B cell (primary cell): ENCODE measurements at regions not wholly inside any gene's neighbourhood (a gene's known extent, or its start where the extent isn't known, plus 50 kb on each side); places are given as distances from the start of the nearest gene placed in this dataset.

Experiments used
- ATAC-seq: fragments of 200-7000 bp; cut with Tn5 transposase; one replicate; pipeline ENCODE4 v1.10.0; 2021; ENCODE audit warnings: low read depth, mild to moderate bottlenecking, moderate number of reproducible peaks, moderate library complexity
- CTCF ChIA-PET: fragments of 350-600 bp; sonication (Branson Sonifier 250); formaldehyde crosslinking; loops from one replicate; lab custom pipeline; 2021; ENCODE audit warnings: antibody characterized with exemption, inconsistent platforms; lab: Charles Lee
- POLR2A ChIA-PET: fragments of 350-600 bp; sonication (Branson Sonifier 250); formaldehyde crosslinking; loops from one replicate; lab custom pipeline; 2021; ENCODE audit warnings: antibody characterized with exemption; lab: Charles Lee
- DNase-seq: peaks from one replicate; pipeline ENCODE4 v3.0.0; 2013
- H2AFZ ChIP-seq: 2 replicates; pipeline ENCODE4 v1.6.1; 2012; ENCODE audit warnings: mild to moderate bottlenecking, low read depth, low read length; ENCODE audit not compliant: insufficient read depth, poor library complexity, severe bottlenecking
- H3K27ac ChIP-seq, 2 donors: 1 replicate in 1 of 2; 2 replicates in 1 of 2; pipeline ENCODE4 v1.5.1; 2012 to 2013; ENCODE audit warnings: low read length in 2 of 2, mild to moderate bottlenecking in 2 of 2, moderate library complexity in 1 of 2
- H3K27me3 ChIP-seq, 4 experiments: fragments of 200-600 bp in 1 of 4; sonication (generic) in 1 of 4; replicated peaks in 1 of 4; 1 replicate in 2 of 4; 2 replicates in 2 of 4; pipeline versions ENCODE4 v1.6.1 to v1.7.0; 2013 to 2016; ENCODE audit warnings: low read length in 3 of 4, mild to moderate bottlenecking in 2 of 4, mixed read lengths in 1 of 4, moderate library complexity in 1 of 4; ENCODE audit not compliant: insufficient read depth in 4 of 4, control insufficient read depth in 3 of 4; ENCODE audit errors: control extremely low read depth in 1 of 4
- H3K36me3 ChIP-seq, 2 experiments: replicated peaks in 1 of 2; 1 replicate in 1 of 2; 2 replicates in 1 of 2; pipeline versions ENCODE4 v1.6.1 to v1.7.1; 2013; ENCODE audit warnings: low read length in 1 of 2; ENCODE audit not compliant: insufficient read depth in 2 of 2, control insufficient read depth in 1 of 2; ENCODE audit errors: control extremely low read depth in 1 of 2, extremely low read depth in 1 of 2
- H3K4me1 ChIP-seq, 2 donors: fragments of 200-600 bp in 1 of 2; sonication (generic) in 1 of 2; 1 replicate in 1 of 2; 2 replicates in 1 of 2; pipeline versions ENCODE4 v1.5.1 to v1.6.1; 2013 to 2017; ENCODE audit warnings: low read length in 2 of 2; ENCODE audit not compliant: control insufficient read depth in 2 of 2, insufficient read depth in 2 of 2
- H3K4me2 ChIP-seq: replicated peaks from 2 replicates; pipeline ENCODE3; 2012; ENCODE audit warnings: mild to moderate bottlenecking, low read depth, low read length; ENCODE audit not compliant: poor library complexity, severe bottlenecking
- H3K4me3 ChIP-seq, 5 experiments: fragments of 200-600 bp in 1 of 5; sonication (generic) in 1 of 5; 1 replicate in 3 of 5; 2 replicates in 2 of 5; pipeline versions ENCODE4 v1.5.1 to v1.7.0; 2011 to 2016; ENCODE audit warnings: low read length in 4 of 5, mild to moderate bottlenecking in 4 of 5, low read depth in 2 of 5, control low read depth in 1 of 5, moderate library complexity in 1 of 5; ENCODE audit not compliant: insufficient read depth in 1 of 5; ENCODE audit errors: control extremely low read depth in 1 of 5, extremely low read depth in 1 of 5
- H3K79me2 ChIP-seq: fragments of 200-600 bp; sonication (generic); one replicate; pipeline ENCODE4 v1.6.0; 2016; ENCODE audit warnings: low read length; ENCODE audit not compliant: control insufficient read depth, insufficient read depth
- H3K9ac ChIP-seq: fragments of 200-600 bp; sonication (generic); 2 replicates; pipeline ENCODE4 v1.6.1; 2017; ENCODE audit warnings: mild to moderate bottlenecking, low read length, moderate library complexity
- H3K9me3 ChIP-seq, 3 donors: one replicate each; pipeline versions ENCODE4 v1.6.1 to v1.7.1; 2013; ENCODE audit warnings: low read length in 2 of 3; ENCODE audit not compliant: control insufficient read depth in 2 of 3, insufficient read depth in 1 of 3; ENCODE audit errors: control extremely low read depth in 1 of 3
- H4K20me1 ChIP-seq: 2 replicates; pipeline ENCODE4 v1.6.0; 2012; ENCODE audit warnings: mild to moderate bottlenecking, low read length; ENCODE audit not compliant: insufficient read depth, control insufficient read depth, poor library complexity, severe bottlenecking
- H3K27ac Mint-ChIP-seq: one replicate; pipeline ENCODE4 v1.8.0; 2021; ENCODE audit warnings: mixed read lengths
- H3K27me3 Mint-ChIP-seq: one replicate; pipeline ENCODE4 v1.8.0; 2021; ENCODE audit warnings: mixed read lengths
- H3K4me1 Mint-ChIP-seq: one replicate; pipeline ENCODE4 v1.8.0; 2021; ENCODE audit warnings: mixed read lengths
- H3K4me3 Mint-ChIP-seq: one replicate; pipeline ENCODE4 v1.8.0; 2021; ENCODE audit warnings: mixed read lengths
- H3K9me3 Mint-ChIP-seq: one replicate; pipeline ENCODE4 v1.8.0; 2022; ENCODE audit warnings: mixed read lengths; ENCODE audit not compliant: insufficient read depth
- EZH2 ChIP-seq: IDR thresholded peaks from 2 replicates; pipeline ENCODE4 v1.6.1; 2012; ENCODE audit warnings: borderline replicate concordance, low read depth, mild to moderate bottlenecking, moderate library complexity, low read length; ENCODE audit not compliant: insufficient read depth, poor library complexity, severe bottlenecking
- WGBS: methylation state at CpG from one replicate; pipeline ENCODE4 v1.1.5; 2013; ENCODE audit warnings: missing lambda C conversion rate; ENCODE audit not compliant: insufficient coverage; 5-methylcytosine and 5-hydroxymethylcytosine counted together
- intact Hi-C: fragments of 100-400 bp; cut with micrococcal nuclease; formaldehyde crosslinking; loops from one replicate; pipeline ENCODE4 v1.10.0; 2022
- TF ChIP-seq, protein P1 (sequence below): fragments of 200-600 bp; IDR thresholded peaks from one replicate; pipeline ENCODE4 v1.8.0; 2022; ENCODE audit warnings: antibody characterized with exemption, mild to moderate bottlenecking

GRCh38 chr4:19987746-19988145, 264.0 kb upstream of the SLIT2 start:
- ChIA-PET CTCF (no interaction called here), POLR2A (no interaction called here)
- H3K9ac ChIP-seq = no peak overlapping the region
- no peaks in the 10 kb centered on the region for H3K27me3 Mint-ChIP-seq
- H3K27ac Mint-ChIP-seq = no peak overlapping the region
- no peak for TF ChIP-seq EZH2
- TF ChIP-seq, protein P1, sequence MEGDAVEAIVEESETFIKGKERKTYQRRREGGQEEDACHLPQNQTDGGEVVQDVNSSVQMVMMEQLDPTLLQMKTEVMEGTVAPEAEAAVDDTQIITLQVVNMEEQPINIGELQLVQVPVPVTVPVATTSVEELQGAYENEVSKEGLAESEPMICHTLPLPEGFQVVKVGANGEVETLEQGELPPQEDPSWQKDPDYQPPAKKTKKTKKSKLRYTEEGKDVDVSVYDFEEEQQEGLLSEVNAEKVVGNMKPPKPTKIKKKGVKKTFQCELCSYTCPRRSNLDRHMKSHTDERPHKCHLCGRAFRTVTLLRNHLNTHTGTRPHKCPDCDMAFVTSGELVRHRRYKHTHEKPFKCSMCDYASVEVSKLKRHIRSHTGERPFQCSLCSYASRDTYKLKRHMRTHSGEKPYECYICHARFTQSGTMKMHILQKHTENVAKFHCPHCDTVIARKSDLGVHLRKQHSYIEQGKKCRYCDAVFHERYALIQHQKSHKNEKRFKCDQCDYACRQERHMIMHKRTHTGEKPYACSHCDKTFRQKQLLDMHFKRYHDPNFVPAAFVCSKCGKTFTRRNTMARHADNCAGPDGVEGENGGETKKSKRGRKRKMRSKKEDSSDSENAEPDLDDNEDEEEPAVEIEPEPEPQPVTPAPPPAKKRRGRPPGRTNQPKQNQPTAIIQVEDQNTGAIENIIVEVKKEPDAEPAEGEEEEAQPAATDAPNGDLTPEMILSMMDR = no peak
- H3K4me1 ChIP-seq = no peaks in the 10 kb centered on the region
- H3K4me1 Mint-ChIP-seq = no peaks in the 10 kb centered on the region
- intact Hi-C loops = no loop called here
- no peak overlapping the region for H3K27ac ChIP-seq
- no peak overlapping the region for H2AFZ ChIP-seq
- H3K4me2 ChIP-seq = no peak overlapping the region
- no peak overlapping the region for H3K4me3 ChIP-seq
- no peaks in the 10 kb centered on the region for H3K79me2 ChIP-seq
- no peaks in the 10 kb centered on the region for H4K20me1 ChIP-seq
- H3K9me3 ChIP-seq = no peaks in the 10 kb centered on the region
- no peaks in the 10 kb centered on the region for H3K27me3 ChIP-seq
- no peaks in the 10 kb centered on the region for H3K36me3 ChIP-seq
- ATAC-seq = no peak
- peaks cover 2% of the 10 kb centered on the region for H3K9me3 Mint-ChIP-seq
- no peak for DNase-seq
- no peak overlapping the region for H3K4me3 Mint-ChIP-seq

DNA sequence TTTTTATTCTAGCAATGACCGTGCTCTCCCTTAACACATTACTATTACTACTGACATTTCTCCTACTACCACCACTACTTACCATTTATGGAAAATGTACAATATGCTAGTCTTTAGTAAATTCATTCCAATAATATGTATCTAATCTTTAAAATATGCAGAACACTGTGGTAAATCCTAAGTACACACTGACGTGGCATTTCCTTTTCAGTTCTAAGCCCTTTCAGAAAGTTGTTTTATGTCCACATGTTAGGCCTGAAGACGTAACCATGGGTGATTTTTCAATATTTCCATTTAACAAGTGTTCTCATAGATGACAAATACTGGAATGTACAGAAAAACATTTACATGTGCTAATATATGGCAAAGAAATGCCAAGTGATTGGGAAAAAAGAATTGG, 268.6 kb upstream of the SLIT2 start:
- WGBS = no CpG with 5 or more reads among the region's 3 CpGs
- no peaks in the 10 kb centered on the region for H3K27me3 ChIP-seq
- DNase-seq = no peak
- H2AFZ ChIP-seq = no peak overlapping the region
- peaks cover 1 to 8% (median 8%) of the 10 kb centered on the region in 3 donors for H3K9me3 ChIP-seq
- no peak overlapping the region for H3K4me2 ChIP-seq
- Mint-ChIP-seq H3K4me1 (no peaks in the 10 kb centered on the region), H3K27me3 (no peaks in the 10 kb centered on the region), H3K27ac (no peak overlapping the region), H3K9me3 (peaks cover 13% of the 10 kb centered on the region), H3K4me3 (no peak overlapping the region)
- H4K20me1 ChIP-seq = no peaks in the 10 kb centered on the region
- no peak overlapping the region for H3K9ac ChIP-seq
- no peaks in the 10 kb centered on the region for H3K79me2 ChIP-seq
- H3K27ac ChIP-seq = no peak overlapping the region
- H3K36me3 ChIP-seq = no peaks in the 10 kb centered on the region
- intact Hi-C loops = no loop called here
- POLR2A ChIA-PET = no interaction called here
- no peaks in the 10 kb centered on the region for H3K4me1 ChIP-seq
- H3K4me3 ChIP-seq = no peak overlapping the region
- CTCF ChIA-PET = no interaction called here
- TF ChIP-seq EZH2 = no peak
- TF ChIP-seq, protein P1 = no peak
- ATAC-seq = no peak
